ENCODE measurements at regions not wholly inside any gene's neighbourhood (a gene's known extent, or its start where the extent isn't known, plus 50 kb on each side); places are given as distances from the start of the nearest gene placed in this dataset.

GRCh38 chr1:226797151-226797550, 58.1 kb upstream of the ITPKB start:
- no peak for TF ChIP-seq CTCF (IDR thresholded peaks at IDR 0.05; ENCODE audit: insufficient read depth, low read depth, low read length)
- TF ChIP-seq EZH2 (IDR thresholded peaks at IDR 0.05; ENCODE audit: insufficient read depth, low read length), result no peak
